ENCODE measurements at regions not wholly inside any gene's neighbourhood (a gene's known extent, or its start where the extent isn't known, plus 50 kb on each side); places are given as distances from the start of the nearest gene placed in this dataset.

DNA sequence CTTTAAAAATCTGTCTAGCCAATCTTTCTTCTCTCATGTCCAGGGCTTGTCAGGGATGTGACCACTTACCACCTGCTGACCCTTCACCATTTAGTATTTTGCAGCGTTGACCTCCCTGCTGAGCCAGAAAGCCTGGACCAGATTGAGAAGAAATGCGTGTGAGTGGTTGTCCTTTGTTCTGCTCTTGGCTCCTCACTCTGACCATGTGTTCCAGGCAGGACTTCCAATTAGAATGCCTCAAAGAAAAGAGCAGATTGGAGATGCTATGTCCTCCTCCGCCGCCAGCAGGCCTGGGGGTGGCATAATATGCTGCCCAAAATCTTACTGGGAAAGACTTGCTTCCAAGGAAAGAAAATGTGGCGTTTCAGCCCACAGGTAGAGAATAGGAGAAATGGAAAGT, 894.1 kb downstream of the SLC4A3 start:
- DNase-seq (no peak), ATAC-seq (no peak)
- intact Hi-C loops (cut with DNase I) = no loop called here
- Histone ChIP-seq H3K4me1 (no peaks in the 10 kb centered on the region), H3K27ac (no peak overlapping the region), H3K4me3 (no peak overlapping the region), H3K36me3 (no peaks in the 10 kb centered on the region), H3K27me3 (no peaks in the 10 kb centered on the region), H3K9me3 (no peaks in the 10 kb centered on the region)
- 83 to 89% methylated on average over 5 of the region's 5 CpGs for WGBS, 2 donors
- TF ChIP-seq, protein P1, sequence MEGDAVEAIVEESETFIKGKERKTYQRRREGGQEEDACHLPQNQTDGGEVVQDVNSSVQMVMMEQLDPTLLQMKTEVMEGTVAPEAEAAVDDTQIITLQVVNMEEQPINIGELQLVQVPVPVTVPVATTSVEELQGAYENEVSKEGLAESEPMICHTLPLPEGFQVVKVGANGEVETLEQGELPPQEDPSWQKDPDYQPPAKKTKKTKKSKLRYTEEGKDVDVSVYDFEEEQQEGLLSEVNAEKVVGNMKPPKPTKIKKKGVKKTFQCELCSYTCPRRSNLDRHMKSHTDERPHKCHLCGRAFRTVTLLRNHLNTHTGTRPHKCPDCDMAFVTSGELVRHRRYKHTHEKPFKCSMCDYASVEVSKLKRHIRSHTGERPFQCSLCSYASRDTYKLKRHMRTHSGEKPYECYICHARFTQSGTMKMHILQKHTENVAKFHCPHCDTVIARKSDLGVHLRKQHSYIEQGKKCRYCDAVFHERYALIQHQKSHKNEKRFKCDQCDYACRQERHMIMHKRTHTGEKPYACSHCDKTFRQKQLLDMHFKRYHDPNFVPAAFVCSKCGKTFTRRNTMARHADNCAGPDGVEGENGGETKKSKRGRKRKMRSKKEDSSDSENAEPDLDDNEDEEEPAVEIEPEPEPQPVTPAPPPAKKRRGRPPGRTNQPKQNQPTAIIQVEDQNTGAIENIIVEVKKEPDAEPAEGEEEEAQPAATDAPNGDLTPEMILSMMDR (IDR thresholded peaks at IDR 0.05) = no peak

- no peaks in the 10 kb centered on the region for H3K27me3 ChIP-seq
- no peak overlapping the region for H3K27ac ChIP-seq
- H3K36me3 ChIP-seq = no peaks in the 10 kb centered on the region
- no peak for DNase-seq
- TF ChIP-seq, protein P1 (IDR thresholded peaks at IDR 0.05) = no peak
- intact Hi-C loops (cut with DNase I) = no loop called here
- peaks cover 0 to 9% (median 0%) of the 10 kb centered on the region in 9 donors for H3K4me1 ChIP-seq
- no peak overlapping the region for H3K4me3 ChIP-seq
- 71 to 79% methylated on average over 3 of the region's 3 CpGs for WGBS, 2 donors
- peaks cover 0 to 14% (median 6%) of the 10 kb centered on the region in 11 donors for H3K9me3 ChIP-seq
- ATAC-seq = peak in 2 of 8 donors; percentile 58 to 70
Observed at GRCh38 chr2:220528180-220528675, 900.8 kb downstream of the SLC4A3 start.

GRCh38 chr2:220531216-220531615, 903.8 kb downstream of the SLC4A3 start:
- Histone ChIP-seq H3K27ac (no peak overlapping the region), H3K4me1 (peaks cover 0 to 9% (median 0%) of the 10 kb centered on the region in 9 donors), H3K4me3 (no peak overlapping the region), H3K9me3 (peaks cover 0 to 26% (median 6%) of the 10 kb centered on the region in 11 donors), H3K27me3 (no peaks in the 10 kb centered on the region), H3K36me3 (no peaks in the 10 kb centered on the region)
- intact Hi-C loops (cut with DNase I) = no loop called here
- no peak for ATAC-seq
- no peak for DNase-seq
- TF ChIP-seq, protein P1 (IDR thresholded peaks at IDR 0.05) = no peak
- WGBS, 2 donors = 86 to 92% methylated on average over 1 of the region's 1 CpG

GRCh38 chr2:220533485-220533884, 906.1 kb downstream of the SLC4A3 start:
- Histone ChIP-seq H3K27me3 (no peaks in the 10 kb centered on the region), H3K9me3 (peaks cover 0 to 26% (median 6%) of the 10 kb centered on the region in 11 donors), H3K36me3 (no peaks in the 10 kb centered on the region), H3K4me1 (peaks cover 0 to 3% (median 0%) of the 10 kb centered on the region in 9 donors), H3K27ac (no peak overlapping the region), H3K4me3 (no peak overlapping the region)
- TF ChIP-seq, protein P1 (IDR thresholded peaks at IDR 0.05) = peak in 1 of 9 donors; percentile 16
- intact Hi-C loops (cut with DNase I) = no loop called here
- ATAC-seq = no peak
- DNase-seq = no peak
- WGBS, 2 donors = 69 to 74% methylated on average over 2 of the region's 2 CpGs

All from heart right ventricle (tissue), 16 donors.